HL-60/S4 (cell line): ENCODE measurements at regions not wholly inside any gene's neighbourhood (a gene's known extent, or its start where the extent isn't known, plus 50 kb on each side); places are given as distances from the start of the nearest gene placed in this dataset.
"Not testable (repeated sequence)": the region's sequence is repeated elsewhere in the genome, so short reads cannot be mapped to it uniquely, and the experiment has no call there.

Experiments
- in situ Hi-C: fragments of 300-500 bp; cut with MboI; formaldehyde crosslinking; loops from 2 replicates; pipeline ENCODE4 v1.14.3; 2022; ENCODE audit warnings: low sequenced_read_pairs

- in situ Hi-C loops: no loop called here
Observed at GRCh38 chr7:17083392-17084165, 201.8 kb upstream of the AGR3 start.

GRCh38 chr7:17084166-17084475, 202.3 kb upstream of the AGR3 start:
- in situ Hi-C loops: no loop called here

GRCh38 chr7:17085186-17085585, 203.4 kb upstream of the AGR3 start:
- in situ Hi-C loops: no loop called here

- in situ Hi-C loops: no loop called here
Observed at GRCh38 chr7:17086403-17086802, 204.6 kb upstream of the AGR3 start.

- in situ Hi-C loops: no loop called here
Observed at GRCh38 chr7:17090751-17091150, 207.7 kb upstream of the AHR start.

- in situ Hi-C loops: no loop called here
Observed at GRCh38 chr7:17093461-17093860, 205.0 kb upstream of the AHR start.

GRCh38 chr7:17094963-17095574, 203.4 kb upstream of the AHR start:
- in situ Hi-C loops: no loop called here

- in situ Hi-C loops: no loop called here
Observed at GRCh38 chr7:17095931-17096330, 202.5 kb upstream of the AHR start.

- in situ Hi-C loops: no loop called here
Observed at GRCh38 chr7:17097668-17098297, 200.7 kb upstream of the AHR start.

- in situ Hi-C loops: no loop called here
Observed at GRCh38 chr7:17098515-17098914, 199.9 kb upstream of the AHR start.

GRCh38 chr7:17099083-17099973, 199.1 kb upstream of the AHR start:
- in situ Hi-C loops: no loop called here

- in situ Hi-C loops: not testable (repeated sequence)
Observed at GRCh38 chr7:17099974-17100509, 198.4 kb upstream of the AHR start.

- in situ Hi-C loops: no loop called here
Observed at GRCh38 chr7:17101207-17101696, 197.2 kb upstream of the AHR start.

- in situ Hi-C loops: no loop called here
Observed at GRCh38 chr7:17103170-17103569, 195.3 kb upstream of the AHR start.

- in situ Hi-C loops: no loop called here
Observed at GRCh38 chr7:17103984-17104383, 194.5 kb upstream of the AHR start.

- in situ Hi-C loops: no loop called here
Observed at GRCh38 chr7:17104419-17104818, 194.0 kb upstream of the AHR start.

GRCh38 chr7:17105701-17106100, 192.8 kb upstream of the AHR start:
- in situ Hi-C loops: no loop called here

- in situ Hi-C loops: no loop called here
Observed at GRCh38 chr7:17108049-17108584, 190.3 kb upstream of the AHR start.

GRCh38 chr7:17109020-17109419, 189.4 kb upstream of the AHR start:
- in situ Hi-C loops: no loop called here

GRCh38 chr7:17113770-17114169, 184.7 kb upstream of the AHR start:
- in situ Hi-C loops: not testable (repeated sequence)

GRCh38 chr7:17118412-17118811, 180.0 kb upstream of the AHR start:
- in situ Hi-C loops: no loop called here
